DND-41 (cell line): ENCODE measurements at regions not wholly inside any gene's neighbourhood (a gene's known extent, or its start where the extent isn't known, plus 50 kb on each side); places are given as distances from the start of the nearest gene placed in this dataset.

Source experiments
- ATAC-seq: fragments of 200-7000 bp; cut with Tn5 transposase; 3 replicates; pipeline ENCODE4 v1.9.1; 2021; ENCODE audit warnings: low read depth; ENCODE audit not compliant: insufficient read depth
- DNase-seq: peaks from one replicate; pipeline ENCODE4 v3.0.0-alpha.2; 2020
- H2AFZ ChIP-seq: 2 replicates; pipeline ENCODE4 v1.6.0; 2012; ENCODE audit warnings: low read depth, low read length
- H3K27ac ChIP-seq: 2 replicates; pipeline ENCODE4 v1.5.1; 2012; ENCODE audit warnings: low read length, inconsistent platforms
- H3K27me3 ChIP-seq: fragments of 200-600 bp; sonication (generic); 2 replicates; pipeline ENCODE4 v1.6.0; 2012; ENCODE audit warnings: low read length, mild to moderate bottlenecking, inconsistent platforms; ENCODE audit not compliant: insufficient read depth, poor library complexity
- H3K36me3 ChIP-seq: 2 replicates; pipeline ENCODE4 v1.5.1; 2012; ENCODE audit warnings: low read length, inconsistent platforms; ENCODE audit not compliant: insufficient read depth
- H3K4me1 ChIP-seq: 2 replicates; pipeline ENCODE4 v1.5.1; 2012; ENCODE audit warnings: mild to moderate bottlenecking, low read length; ENCODE audit not compliant: insufficient read depth
- H3K4me2 ChIP-seq: 2 replicates; pipeline ENCODE4 v1.6.0; 2012; ENCODE audit warnings: mild to moderate bottlenecking, moderate library complexity, low read length, inconsistent platforms; ENCODE audit not compliant: insufficient read depth
- H3K4me3 ChIP-seq, 2 experiments: fragments of 200-600 bp in 1 of 2; shearing (Covaris generic) in 1 of 2; 2 replicates each; pipeline ENCODE4 v1.5.1; 2012 to 2016; ENCODE audit warnings: inconsistent platforms in 2 of 2, low read length in 2 of 2, mild to moderate bottlenecking in 2 of 2, low read depth in 1 of 2, moderate library complexity in 1 of 2
- H3K79me2 ChIP-seq: 2 replicates; pipeline ENCODE4 v1.6.0; 2012; ENCODE audit warnings: low read length, inconsistent platforms; ENCODE audit not compliant: insufficient read depth
- H3K9ac ChIP-seq: 2 replicates; pipeline ENCODE4 v1.6.0; 2012; ENCODE audit warnings: low read depth, mild to moderate bottlenecking, inconsistent platforms, low read length, moderate library complexity
- H3K9me3 ChIP-seq: 2 replicates; pipeline ENCODE4 v1.5.1; 2012; ENCODE audit warnings: low read length, moderate library complexity, mild to moderate bottlenecking, inconsistent platforms; ENCODE audit not compliant: insufficient read depth, severe bottlenecking
- H4K20me1 ChIP-seq: 2 replicates; pipeline ENCODE4 v1.6.0; 2012; ENCODE audit warnings: low read length; ENCODE audit not compliant: insufficient read depth
- EZH2 ChIP-seq: IDR thresholded peaks from 3 replicates; pipeline ENCODE4 v1.6.1; 2012; ENCODE audit warnings: borderline replicate concordance, low read depth, mild to moderate bottlenecking, moderate library complexity, low read length, inconsistent platforms; ENCODE audit not compliant: severe bottlenecking
- TF ChIP-seq, protein P1 (sequence below): IDR thresholded peaks from 2 replicates; pipeline ENCODE4 v1.5.1; 2012; ENCODE audit warnings: borderline replicate concordance, low read length, moderate library complexity, mild to moderate bottlenecking; ENCODE audit not compliant: poor library complexity, severe bottlenecking; ENCODE audit errors: extremely low read depth

- H3K27me3 ChIP-seq = no peaks in the 10 kb centered on the region
- H3K79me2 ChIP-seq = no peaks in the 10 kb centered on the region
- peaks cover 3% of the 10 kb centered on the region; the same call in 1 of the 2 replicates for H3K4me1 ChIP-seq
- no peak overlapping the region for H3K9ac ChIP-seq
- no peak overlapping the region for H3K4me2 ChIP-seq
- DNase-seq (no peak), ATAC-seq (no peak)
- no peaks in the 10 kb centered on the region for H3K9me3 ChIP-seq
- H3K27ac ChIP-seq = no peak overlapping the region
- H2AFZ ChIP-seq = no peak overlapping the region; the same call in 1 of the 2 replicates
- TF ChIP-seq, protein P1, sequence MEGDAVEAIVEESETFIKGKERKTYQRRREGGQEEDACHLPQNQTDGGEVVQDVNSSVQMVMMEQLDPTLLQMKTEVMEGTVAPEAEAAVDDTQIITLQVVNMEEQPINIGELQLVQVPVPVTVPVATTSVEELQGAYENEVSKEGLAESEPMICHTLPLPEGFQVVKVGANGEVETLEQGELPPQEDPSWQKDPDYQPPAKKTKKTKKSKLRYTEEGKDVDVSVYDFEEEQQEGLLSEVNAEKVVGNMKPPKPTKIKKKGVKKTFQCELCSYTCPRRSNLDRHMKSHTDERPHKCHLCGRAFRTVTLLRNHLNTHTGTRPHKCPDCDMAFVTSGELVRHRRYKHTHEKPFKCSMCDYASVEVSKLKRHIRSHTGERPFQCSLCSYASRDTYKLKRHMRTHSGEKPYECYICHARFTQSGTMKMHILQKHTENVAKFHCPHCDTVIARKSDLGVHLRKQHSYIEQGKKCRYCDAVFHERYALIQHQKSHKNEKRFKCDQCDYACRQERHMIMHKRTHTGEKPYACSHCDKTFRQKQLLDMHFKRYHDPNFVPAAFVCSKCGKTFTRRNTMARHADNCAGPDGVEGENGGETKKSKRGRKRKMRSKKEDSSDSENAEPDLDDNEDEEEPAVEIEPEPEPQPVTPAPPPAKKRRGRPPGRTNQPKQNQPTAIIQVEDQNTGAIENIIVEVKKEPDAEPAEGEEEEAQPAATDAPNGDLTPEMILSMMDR = no peak
- TF ChIP-seq EZH2 = no peak
- H3K4me3 ChIP-seq = no peak overlapping the region
- H4K20me1 ChIP-seq = no peaks in the 10 kb centered on the region
- H3K36me3 ChIP-seq = no peaks in the 10 kb centered on the region
Measured at GRCh38 chr21:22132358-22133071, 1134.3 kb downstream of the NCAM2 start.

DNA sequence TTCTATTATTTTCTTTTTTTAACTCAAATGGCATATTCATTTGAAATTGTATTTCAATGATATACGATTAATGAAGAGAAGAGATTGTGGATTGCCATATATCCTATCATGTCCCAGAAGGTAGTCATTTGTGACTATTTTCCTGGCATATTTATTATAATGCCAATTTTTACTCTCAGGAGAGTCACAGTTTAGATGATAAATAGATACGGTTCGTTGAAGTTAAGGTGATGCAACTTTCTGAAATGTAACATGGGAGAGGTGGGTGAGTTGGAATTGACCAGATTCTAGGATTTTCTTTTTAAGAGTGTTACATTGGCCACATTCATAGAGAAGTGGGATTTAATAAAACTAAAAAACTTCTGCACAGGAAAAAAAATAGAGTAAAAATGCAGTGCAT lies 1138.5 kb downstream of the NCAM2 start:
- DNase-seq (no peak), ATAC-seq (no peak)
- TF ChIP-seq, protein P1 = no peak
- no peak for TF ChIP-seq EZH2
- Histone ChIP-seq H3K27me3 (no peaks in the 10 kb centered on the region), H4K20me1 (no peaks in the 10 kb centered on the region), H3K27ac (no peak overlapping the region), H2AFZ (no peak overlapping the region), H3K9ac (no peak overlapping the region), H3K4me1 (no peaks in the 10 kb centered on the region), H3K4me3 (no peak overlapping the region), H3K36me3 (no peaks in the 10 kb centered on the region), H3K79me2 (no peaks in the 10 kb centered on the region), H3K9me3 (no peaks in the 10 kb centered on the region), H3K4me2 (no peak overlapping the region)

GRCh38 chr21:22138297-22139016 lies 1140.2 kb downstream of the NCAM2 start:
- DNase-seq (no peak), ATAC-seq (no peak)
- H3K9ac ChIP-seq = no peak overlapping the region
- no peak overlapping the region for H2AFZ ChIP-seq
- no peak overlapping the region for H3K27ac ChIP-seq
- H3K4me3 ChIP-seq = no peak overlapping the region
- no peaks in the 10 kb centered on the region for H3K79me2 ChIP-seq
- no peaks in the 10 kb centered on the region for H3K27me3 ChIP-seq
- H4K20me1 ChIP-seq = no peaks in the 10 kb centered on the region
- H3K9me3 ChIP-seq = no peaks in the 10 kb centered on the region
- H3K36me3 ChIP-seq = no peaks in the 10 kb centered on the region
- H3K4me1 ChIP-seq = no peaks in the 10 kb centered on the region
- no peak overlapping the region for H3K4me2 ChIP-seq
- TF ChIP-seq, protein P1 = no peak
- no peak for TF ChIP-seq EZH2
